ENCODE measurements at regions not wholly inside any gene's neighbourhood (a gene's known extent, or its start where the extent isn't known, plus 50 kb on each side); places are given as distances from the start of the nearest gene placed in this dataset.

DNA sequence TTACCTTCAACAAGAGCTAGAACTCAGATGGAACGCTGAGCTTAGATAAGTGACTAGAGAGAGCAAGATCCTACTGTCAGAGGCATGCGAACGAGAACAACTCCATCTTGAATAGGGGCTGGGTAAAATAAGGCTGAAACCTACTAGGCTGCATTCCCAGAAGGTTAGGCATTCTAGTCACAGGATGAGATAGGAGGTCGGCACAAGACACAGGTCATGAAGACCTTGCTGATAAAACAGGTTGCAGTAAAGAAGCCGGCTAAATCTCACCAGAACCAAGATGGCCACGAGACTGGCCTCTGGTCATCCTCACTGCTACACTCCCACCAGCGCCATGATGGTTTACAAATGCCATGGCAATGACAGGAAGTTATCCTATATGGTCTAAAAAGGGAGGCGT, 59.6 kb upstream of the PLEKHG3 start:
- DNase-seq, result no peak
- H3K27me3 Mint-ChIP-seq (ENCODE audit: unreplicated experiment), result peaks cover 17% of the 10 kb centered on the region
- CTCF ChIA-PET, result no interaction called here
- H3K4me1 Mint-ChIP-seq (ENCODE audit: low read depth, unreplicated experiment), result peaks cover 18% of the 10 kb centered on the region
- no peak for TF ChIP-seq CTCF (IDR thresholded peaks at IDR 0.05; ENCODE audit: unreplicated experiment)
- H3K9me3 Mint-ChIP-seq (ENCODE audit: low read depth, unreplicated experiment), result no peaks in the 10 kb centered on the region
- intact Hi-C loops (cut with micrococcal nuclease; ENCODE audit: unreplicated experiment), result no loop called here
- no TSS peak for BruUV-seq (replicated peaks)
- H3K36me3 Mint-ChIP-seq (ENCODE audit: insufficient read depth, unreplicated experiment), result no peaks in the 10 kb centered on the region
- H3K27ac Mint-ChIP-seq (ENCODE audit: unreplicated experiment), result no peak overlapping the region
- no peak overlapping the region for H3K4me3 Mint-ChIP-seq (ENCODE audit: low read depth, unreplicated experiment)

DNA sequence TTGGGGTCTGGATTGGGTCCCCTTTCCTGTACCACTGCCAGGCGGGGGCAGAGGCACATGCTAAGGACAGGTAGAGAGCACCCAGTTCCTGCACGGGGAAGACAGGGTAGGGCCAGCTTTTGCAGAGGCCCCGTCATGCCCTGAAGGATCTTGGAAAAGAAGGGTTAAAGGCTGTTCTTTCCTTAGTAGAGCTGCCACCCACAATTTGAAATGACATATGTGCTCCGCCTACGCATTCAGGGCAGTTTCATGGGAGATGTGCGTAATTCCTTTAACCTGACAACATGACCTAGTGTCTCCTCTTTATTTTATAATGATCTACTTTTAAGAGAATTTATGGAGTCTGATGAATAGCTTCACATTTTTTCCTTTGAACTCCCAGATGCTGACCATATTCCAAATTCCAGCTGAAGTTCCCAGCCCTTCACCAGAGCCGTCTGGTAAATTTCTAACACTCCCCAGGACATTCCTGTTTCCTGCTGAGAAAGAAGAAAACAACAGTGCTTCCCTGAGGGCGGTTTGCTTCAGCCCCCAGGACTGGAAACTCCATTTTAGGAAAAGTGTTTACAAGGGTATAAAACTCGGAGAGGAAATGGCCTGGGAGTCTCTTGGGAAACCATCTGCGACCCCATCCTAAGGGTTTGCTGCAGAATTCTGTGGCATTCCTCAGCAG, 58.9 kb upstream of the PLEKHG3 start:
- no peak overlapping the region for H3K4me3 Mint-ChIP-seq (ENCODE audit: low read depth, unreplicated experiment)

GRCh38 chr14:64646103-64646502, 58.1 kb upstream of the PLEKHG3 start:
- no peak overlapping the region for H3K4me3 Mint-ChIP-seq (ENCODE audit: low read depth, unreplicated experiment)
- H3K27me3 Mint-ChIP-seq (ENCODE audit: unreplicated experiment), result peaks cover 31% of the 10 kb centered on the region
- intact Hi-C loops (cut with micrococcal nuclease; ENCODE audit: unreplicated experiment), result no loop called here
- DNase-seq, result no peak
- CTCF ChIA-PET, result interaction anchor here (0.8 kb wide), 1 partner anchor 10 kb away, joined by 3 read pairs; no protein-coding TSS in a partner anchor
- no peak for TF ChIP-seq CTCF (IDR thresholded peaks at IDR 0.05; ENCODE audit: unreplicated experiment)
- no TSS peak for BruUV-seq (replicated peaks)
- no peaks in the 10 kb centered on the region for H3K9me3 Mint-ChIP-seq (ENCODE audit: low read depth, unreplicated experiment)
- no peak overlapping the region for H3K27ac Mint-ChIP-seq (ENCODE audit: unreplicated experiment)
- H3K4me1 Mint-ChIP-seq (ENCODE audit: low read depth, unreplicated experiment), result peaks cover 16% of the 10 kb centered on the region
- H3K36me3 Mint-ChIP-seq (ENCODE audit: insufficient read depth, unreplicated experiment), result no peaks in the 10 kb centered on the region

More for the DNA sequence above, 58.9 kb upstream of the PLEKHG3 start:
- TF ChIP-seq CTCF (IDR thresholded peaks at IDR 0.05; ENCODE audit: unreplicated experiment), result no peak
- no peak for DNase-seq
- CTCF ChIA-PET, result interaction anchor here (0.8 kb wide), 1 partner anchor 9 kb away, joined by 3 read pairs; no protein-coding TSS in a partner anchor
- H3K36me3 Mint-ChIP-seq (ENCODE audit: insufficient read depth, unreplicated experiment), result no peaks in the 10 kb centered on the region
- no peaks in the 10 kb centered on the region for H3K9me3 Mint-ChIP-seq (ENCODE audit: low read depth, unreplicated experiment)
- BruUV-seq (replicated peaks), result no TSS peak
- peaks cover 16% of the 10 kb centered on the region for H3K4me1 Mint-ChIP-seq (ENCODE audit: low read depth, unreplicated experiment)
- H3K27me3 Mint-ChIP-seq (ENCODE audit: unreplicated experiment), result peaks cover 24% of the 10 kb centered on the region
- no peak overlapping the region for H3K27ac Mint-ChIP-seq (ENCODE audit: unreplicated experiment)
- intact Hi-C loops (cut with micrococcal nuclease; ENCODE audit: unreplicated experiment), result no loop called here

DNA sequence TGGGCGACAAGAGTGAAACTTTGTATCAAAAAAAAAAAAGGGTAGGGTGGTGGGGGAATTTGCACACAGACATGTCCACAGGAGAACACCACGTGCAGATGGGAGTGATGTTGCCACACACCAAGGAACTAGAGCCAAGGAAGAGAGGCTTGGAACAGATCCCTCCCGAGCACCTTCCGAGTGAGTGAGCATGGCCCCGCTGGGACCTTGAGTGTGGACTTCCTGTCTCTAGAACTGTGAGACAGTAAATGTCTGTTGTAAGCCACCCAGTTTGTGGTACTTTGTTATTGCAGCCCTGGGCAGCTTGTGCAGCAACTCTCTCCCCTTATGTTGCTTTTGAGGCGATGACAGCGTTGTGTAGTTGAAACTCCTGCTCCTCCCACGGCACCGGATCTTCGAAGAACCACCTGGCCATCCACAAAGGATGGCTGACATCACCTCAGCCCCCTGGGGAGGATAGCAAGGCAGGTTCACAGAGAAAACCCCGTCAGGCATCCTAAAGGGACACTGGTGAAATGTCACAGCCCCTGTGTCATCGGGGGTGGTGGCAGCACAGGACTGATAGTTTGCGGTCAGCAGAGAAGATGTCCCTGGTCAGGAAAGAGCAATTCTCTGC, 54.7 kb upstream of the PLEKHG3 start:
- intact Hi-C loops (cut with micrococcal nuclease; ENCODE audit: unreplicated experiment), result no loop called here
- no TSS peak for BruUV-seq (replicated peaks)
- CTCF ChIA-PET, result no interaction called here
- no peak for DNase-seq
- Mint-ChIP-seq H3K27me3 (ENCODE audit: unreplicated experiment) (peaks cover 35% of the 10 kb centered on the region), H3K4me3 (ENCODE audit: low read depth, unreplicated experiment) (no peak overlapping the region), H3K27ac (ENCODE audit: unreplicated experiment) (no peak overlapping the region), H3K4me1 (ENCODE audit: low read depth, unreplicated experiment) (peaks cover 23% of the 10 kb centered on the region), H3K36me3 (ENCODE audit: insufficient read depth, unreplicated experiment) (no peaks in the 10 kb centered on the region), H3K9me3 (ENCODE audit: low read depth, unreplicated experiment) (no peaks in the 10 kb centered on the region)
- TF ChIP-seq CTCF (IDR thresholded peaks at IDR 0.05; ENCODE audit: unreplicated experiment), result no peak
